Tongue (tissue), 1 donor: ENCODE measurements at regions not wholly inside any gene's neighbourhood (a gene's known extent, or its start where the extent isn't known, plus 50 kb on each side); places are given as distances from the start of the nearest gene placed in this dataset.
"Not testable (repeated sequence)": the region's sequence is repeated elsewhere in the genome, so short reads cannot be mapped to it uniquely, and the experiment has no call there.

ENCODE experiments used
- DNase-seq: peaks from one replicate; pipeline ENCODE4 v3.0.0-alpha.2; 2015

DNA sequence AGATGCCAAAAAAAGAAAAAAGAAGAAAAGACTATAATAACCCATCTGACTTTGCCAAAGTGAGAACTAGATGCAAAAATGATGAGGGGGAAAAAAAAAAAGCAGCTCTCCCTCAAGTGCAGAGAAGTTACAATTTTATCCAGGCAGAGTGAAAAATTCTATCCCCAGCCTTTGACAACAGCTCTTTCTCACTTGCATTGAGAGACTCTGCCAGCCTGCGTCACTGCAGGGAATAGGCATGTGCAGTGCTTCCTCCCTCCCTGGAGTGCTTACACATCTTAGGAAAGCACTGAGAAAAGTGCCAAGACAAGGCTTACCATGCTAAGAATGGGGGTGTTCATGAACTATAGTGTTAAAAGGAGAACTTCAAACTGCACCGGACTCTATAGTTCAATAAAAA, 418.6 kb upstream of the TYRP1 start:
- peak; percentile 26 for DNase-seq

DNA sequence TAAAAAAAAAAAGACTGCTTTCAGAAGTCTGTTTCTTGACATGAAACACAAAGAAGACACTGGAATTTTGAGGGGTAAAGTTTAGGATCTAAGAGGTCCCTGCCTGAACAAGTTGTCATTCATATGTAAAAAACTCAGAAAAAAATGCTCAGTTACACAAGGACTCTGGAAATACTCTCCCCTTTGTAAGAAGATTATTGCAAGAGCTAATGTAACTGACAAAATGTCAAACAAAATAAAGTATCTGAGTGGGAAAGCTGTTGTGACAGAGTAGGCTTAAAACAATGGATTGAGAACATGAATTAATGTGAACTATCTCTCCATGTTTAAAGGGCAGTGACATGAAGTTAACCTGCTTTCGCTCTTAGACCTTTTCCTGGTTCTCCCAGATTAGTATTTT, 416.7 kb upstream of the TYRP1 start:
- DNase-seq: no peak

DNA sequence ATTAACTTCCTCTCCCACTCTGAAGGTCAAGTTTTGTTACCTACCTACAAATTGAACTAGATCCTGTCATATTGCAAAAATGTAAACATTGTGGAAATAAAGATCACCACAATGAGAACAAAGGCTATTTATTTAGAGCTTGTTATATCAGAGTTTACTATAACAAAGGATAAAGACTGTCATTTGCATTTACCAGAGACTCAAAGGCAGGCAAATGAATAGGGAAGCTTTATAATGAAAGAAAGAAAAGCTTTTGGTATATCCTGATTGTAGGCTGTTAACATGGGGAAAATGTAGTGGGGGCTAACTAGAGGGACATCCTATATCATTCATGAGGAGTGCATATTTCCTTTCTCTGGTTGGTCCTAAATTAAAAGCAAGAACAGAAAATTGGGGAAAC, 403.5 kb upstream of the TYRP1 start:
- no peak for DNase-seq

DNA sequence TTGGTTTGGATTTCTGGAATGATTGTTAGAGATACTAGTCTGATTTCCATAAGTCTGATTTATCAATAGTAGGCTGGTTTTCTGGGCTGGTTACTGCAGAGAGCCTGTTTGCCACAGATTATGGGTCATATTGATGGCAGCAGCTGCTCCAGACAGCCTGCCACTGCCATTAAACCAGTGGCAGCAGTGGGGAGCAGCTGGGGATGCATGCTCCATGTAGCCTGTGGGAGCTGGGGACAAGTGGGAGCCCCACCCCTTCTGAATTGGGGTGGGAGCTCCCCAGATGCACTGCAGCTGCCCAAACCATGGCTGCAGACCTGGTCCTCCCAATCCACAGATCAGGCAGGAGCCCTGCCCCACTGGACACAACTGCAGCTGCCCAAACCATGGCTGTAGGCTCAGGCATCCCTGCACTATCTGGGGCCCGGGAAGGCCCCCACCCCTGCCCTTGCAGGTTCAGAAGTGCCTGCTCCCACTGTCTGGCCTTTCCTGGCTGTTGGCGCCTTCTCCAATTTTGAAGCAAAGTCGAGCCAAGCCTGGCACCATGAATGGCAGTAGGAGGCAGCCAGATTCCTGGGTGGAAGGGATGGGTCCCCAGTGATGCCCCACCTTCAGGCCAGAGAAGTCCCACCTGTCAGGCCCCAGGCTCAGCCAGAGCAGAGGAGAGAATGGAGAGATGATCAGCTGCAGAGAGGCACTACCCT, 402.9 kb upstream of the TYRP1 start:
- no peak for DNase-seq

DNA sequence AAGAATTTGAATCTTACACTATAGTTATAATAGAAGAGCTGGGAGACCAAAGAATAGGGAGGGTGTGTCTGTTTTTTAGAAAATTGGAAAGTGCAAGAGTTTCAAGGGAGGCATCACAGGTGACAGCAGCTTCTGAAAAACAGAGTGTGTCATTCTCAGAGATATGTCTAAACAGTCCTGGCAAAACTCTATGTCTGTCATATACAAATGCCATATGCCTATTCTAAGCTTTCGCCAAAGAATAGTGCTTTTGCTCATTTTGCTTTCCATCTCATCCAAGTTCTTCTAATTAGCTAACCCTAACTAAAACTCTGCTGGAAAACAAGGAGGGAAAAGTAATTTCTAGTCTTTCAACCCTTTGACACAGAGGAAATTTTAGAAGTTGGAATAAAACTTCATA, 388.0 kb upstream of the TYRP1 start:
- no peak for DNase-seq

DNA sequence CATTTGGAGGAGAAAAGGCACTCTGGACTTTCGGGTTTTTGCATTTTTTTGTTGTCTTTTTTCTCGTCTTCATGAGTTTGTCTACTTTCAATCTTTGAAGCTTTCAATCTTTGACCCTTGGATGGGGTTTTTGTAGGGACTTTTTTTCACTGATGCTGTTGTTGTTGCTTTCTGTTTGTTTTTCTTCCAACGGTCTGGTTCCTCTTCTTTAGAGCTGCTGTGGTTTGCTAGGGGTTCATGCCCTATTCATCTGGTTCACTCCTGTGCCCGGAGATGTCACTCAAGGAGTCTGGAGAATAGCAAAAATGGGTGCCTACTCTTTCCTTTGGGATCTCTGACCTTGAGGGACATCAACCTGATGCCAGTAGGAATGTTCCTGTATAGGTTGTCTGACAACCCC, 378.6 kb upstream of the TYRP1 start:
- no peak for DNase-seq

DNA sequence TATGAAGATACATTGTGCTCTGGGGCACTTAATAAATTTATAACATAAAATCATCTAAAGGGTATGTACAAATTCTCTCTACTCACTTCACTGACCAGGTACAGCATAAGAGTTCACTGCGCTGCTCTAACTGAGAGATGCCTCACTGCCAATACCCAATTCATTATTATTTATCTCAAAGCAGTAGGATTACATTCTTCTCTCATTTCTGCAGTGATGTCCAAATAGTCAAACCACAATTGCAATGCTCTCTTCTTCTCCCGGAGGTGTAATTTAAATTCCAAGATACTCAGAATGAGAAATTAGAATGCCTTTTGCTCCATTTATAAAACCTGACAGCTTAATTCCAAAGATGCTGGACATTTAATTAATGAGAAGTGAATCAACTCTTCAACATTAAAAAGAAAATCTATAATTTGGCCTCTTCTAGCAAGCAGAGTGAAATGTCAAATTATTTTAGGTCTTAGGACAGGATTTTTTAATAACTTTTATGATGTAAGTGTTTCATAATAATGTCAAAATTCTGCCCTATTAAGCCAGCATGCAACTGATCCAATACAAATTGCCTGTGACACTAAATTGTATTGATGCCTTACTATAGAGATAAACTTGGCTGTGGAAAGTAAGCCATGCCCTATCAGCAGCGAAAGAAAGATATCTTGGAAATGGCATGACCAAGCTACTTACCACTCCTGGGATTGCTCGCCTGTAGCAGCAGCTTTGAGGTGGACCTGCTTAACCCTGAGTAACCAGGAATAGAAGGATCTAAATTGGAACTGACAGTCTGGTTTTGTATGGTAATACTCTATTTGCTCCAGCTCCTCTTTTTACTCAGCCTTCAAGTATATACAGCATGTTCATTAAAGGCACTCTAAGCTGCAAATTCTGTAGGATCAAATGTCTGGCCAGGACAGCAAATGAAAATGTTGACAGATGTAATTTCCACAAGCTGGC, 374.2 kb upstream of the TYRP1 start:
- DNase-seq: peak; percentile 1

DNA sequence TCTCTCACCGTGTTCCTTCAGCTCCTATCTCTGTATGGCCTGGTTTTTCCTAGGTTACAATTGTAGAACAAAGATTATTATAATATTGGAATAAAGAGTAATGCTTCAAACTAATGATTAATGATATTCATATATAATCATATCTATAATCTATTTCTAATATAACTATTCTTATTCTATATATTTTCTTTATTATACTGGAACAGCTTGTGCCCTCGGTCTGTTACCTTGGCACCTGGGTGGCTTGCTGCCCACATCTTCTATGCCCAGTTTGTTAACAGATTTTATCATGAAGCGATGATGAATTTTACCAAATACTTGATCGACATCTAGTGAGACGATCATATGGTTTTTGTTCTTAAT, 363.6 kb upstream of the TYRP1 start:
- DNase-seq: no peak

DNA sequence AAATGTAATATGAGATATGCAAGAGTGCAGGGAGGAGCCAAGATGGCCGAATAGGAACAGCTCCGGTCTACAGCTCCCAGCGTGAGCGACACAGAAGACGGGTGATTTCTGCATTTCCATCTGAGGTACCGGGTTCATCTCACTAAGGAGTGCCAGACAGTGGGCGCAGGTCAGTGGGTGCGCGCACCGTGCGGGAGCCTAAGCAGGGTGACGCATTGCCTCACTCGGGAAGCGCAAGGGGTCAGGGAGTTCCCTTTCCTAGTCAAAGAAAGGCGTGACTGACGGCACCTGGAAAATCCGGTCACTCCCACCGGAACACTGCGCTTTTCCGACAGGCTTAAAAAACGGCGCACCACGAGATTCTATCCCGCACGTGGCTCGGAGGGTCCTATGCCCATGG, 359.2 kb upstream of the TYRP1 start:
- not testable (repeated sequence) for DNase-seq

DNA sequence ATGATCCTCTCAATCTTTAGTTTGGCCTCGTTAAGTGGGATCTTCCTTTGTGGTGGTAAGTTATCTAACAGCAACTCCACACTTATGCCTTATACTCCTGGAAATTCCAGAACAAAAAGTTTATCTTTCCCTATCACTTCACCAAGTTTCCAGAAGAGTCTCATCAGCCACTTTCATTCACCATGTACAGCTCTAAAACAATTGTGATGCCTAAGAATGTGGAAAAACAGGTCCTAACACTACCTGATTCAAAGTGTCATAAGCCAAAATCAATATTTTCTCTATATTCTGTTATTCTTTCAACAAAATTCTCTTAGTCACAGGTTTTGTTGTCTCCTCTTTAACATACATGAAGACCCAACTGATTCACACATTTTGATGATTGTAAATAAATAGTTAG, 342.4 kb upstream of the TYRP1 start:
- no peak for DNase-seq

DNA sequence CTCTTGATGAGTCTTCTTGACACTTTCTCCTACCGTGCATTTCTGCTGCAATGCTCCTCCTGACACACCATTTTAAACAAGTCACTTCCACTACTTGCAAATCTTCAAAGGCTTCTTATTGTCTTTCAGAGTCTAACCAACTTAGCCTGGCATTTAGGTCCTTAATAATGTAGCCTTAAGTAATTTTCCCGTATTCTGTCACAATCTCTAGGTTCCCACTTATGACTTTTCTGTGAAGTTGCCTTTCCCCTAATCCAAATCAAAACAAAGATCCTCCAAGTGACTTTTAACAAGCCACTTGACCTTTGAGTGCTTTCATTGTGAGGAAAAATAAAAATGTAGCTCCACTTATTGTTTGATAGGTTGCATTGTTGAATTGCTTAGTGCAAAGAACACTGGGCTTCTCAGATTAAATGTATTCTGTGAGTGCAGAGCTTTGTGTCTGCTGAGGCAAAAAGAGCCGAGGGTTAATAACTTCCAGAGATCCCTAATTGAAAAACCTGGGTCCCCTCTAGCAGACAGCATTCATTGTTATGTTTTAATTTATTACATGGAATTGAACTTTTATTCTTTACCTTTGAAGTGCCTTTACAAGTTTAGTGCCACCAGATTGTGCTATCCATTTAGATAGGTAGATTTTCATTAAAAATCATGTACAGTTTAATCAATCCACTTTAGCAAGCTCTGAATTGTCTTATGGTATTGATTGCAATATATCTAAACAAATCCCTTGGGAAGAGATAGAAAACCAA, 341.7 kb upstream of the TYRP1 start:
- DNase-seq: no peak

DNA sequence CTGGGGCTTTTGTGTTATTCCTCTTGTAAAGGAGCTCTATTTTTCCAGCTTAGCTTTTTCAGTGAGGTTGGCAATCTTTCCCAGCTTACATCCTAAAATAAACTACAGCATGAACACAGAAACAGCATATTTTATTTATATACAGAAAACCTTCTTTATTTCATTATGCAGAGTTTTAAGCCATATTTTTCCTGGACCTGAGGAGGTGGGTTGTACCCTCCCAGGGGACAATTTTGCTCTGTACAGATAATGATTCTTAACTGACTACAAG, 341.2 kb upstream of the TYRP1 start:
- no peak for DNase-seq

DNA sequence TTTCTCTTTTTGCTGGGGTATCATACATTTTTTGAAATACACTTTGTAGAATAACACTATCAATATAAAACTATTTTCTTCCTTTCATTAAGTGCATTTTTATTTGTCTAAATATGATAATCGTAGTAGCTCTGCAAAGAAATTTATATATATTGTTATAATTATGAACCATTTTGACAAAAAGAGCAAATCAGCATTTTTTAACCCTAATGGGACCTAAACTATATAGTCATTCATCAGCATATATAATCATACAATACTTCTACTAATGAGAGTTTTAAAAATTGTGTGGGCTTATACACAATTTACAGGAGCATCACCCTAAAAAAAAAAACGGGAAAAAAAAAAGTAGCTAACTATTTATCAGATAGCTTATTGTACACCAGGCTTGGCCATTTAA, 329.7 kb upstream of the TYRP1 start:
- no peak for DNase-seq

DNA sequence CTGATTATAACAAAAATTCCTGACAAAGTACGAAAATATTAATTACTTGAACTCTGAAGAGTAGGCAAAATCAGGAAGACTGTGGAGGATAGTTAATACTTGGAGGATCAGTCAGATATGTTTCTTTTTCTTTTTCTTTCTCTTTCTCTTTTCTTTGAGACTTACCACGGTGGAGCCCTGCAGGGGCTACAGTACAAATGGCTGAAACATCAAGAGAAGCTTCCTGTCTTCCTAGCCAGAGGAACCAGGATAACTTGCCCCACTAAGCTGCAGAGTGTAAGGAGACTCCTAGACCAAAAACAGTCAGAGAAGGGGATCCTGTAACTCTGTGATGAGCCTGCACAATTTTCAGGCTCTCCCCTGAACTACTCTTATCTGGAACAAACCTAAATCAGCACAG, 324.6 kb upstream of the TYRP1 start:
- no peak for DNase-seq

DNA sequence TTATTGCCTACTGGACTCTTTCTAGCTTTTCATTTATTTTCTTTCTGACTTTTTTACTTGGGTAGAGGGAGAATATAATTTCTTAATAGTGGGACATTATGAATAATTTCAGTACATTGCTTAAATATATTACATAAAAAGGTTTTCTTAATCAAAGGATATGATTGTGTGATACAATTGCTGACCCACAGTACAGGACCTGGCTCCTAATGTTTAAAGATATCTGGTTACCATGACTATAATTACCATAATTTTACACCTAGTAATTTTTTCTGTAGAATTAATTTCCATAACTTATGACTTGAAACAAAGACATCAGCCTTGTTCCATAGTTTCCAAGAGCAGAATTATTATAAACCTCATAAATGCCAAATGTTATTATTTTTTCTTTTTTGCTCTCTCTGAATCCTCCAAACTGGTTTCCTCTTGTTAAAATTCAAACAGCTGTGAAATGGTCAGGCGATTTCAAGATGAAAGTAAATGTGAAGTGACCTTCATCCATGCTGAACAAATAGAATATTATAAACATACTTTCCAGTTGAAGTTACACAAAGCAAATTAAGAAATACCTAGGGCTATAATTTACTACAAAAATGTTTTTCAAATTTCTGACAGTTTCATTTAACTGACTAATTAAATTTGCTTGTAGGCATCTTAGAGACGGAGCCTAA, 301.2 kb upstream of the TYRP1 start:
- no peak for DNase-seq

DNA sequence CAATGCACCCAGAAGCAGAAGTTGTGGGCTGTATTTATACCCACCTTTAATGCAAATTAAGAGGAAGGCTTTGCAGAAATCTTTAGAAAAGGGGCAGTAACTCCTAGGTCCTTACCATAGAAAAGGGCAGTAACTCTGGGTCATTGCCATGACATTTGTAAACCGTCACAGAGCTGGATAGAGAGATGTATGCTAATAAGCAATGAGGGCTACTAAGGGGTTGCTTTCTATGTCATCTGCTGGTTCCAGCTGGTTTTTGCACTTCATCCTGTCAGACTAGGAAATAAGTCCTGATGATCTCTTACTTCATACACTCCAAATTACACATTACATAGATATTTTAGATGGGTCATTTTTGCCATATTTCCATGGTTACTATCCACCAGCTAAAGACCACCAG, 299.1 kb upstream of the TYRP1 start:
- no peak for DNase-seq

DNA sequence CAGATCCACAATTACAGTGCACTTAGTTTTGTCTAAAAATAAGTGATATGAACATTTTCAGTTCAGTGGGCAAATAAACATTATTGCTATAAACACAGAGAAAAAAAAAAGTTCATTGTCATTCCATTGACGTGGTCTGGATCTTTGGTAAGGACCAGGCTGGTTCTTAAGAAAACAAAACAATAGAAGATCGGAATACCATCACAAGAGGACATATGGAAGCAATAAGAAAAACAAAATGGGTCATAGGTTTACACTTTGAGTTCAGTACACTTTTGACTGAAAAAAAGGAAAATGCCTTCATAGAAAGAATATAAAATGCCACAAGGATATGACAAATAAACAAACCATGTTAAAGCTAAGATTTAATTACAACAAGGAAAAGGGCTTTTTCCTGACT, 289.5 kb upstream of the TYRP1 start:
- no peak for DNase-seq

DNA sequence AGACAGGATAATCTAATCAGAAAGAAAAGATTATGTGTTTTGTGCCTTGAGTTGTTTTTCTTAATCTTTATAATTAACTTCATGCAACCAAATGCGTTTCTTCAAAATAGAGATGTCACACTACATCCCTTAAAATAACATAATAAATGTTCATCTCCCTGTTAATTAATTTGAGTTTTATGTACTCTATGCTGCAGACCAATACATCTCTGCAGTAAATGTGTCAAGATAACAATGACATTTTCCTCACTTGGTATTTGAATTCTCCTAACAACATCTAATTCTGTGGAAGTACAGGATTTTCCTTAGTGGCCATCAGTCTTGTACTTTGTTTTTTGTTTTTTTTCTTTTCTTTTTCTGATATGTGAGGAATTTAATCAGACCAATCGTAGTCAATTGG, 279.2 kb upstream of the TYRP1 start:
- no peak for DNase-seq

DNA sequence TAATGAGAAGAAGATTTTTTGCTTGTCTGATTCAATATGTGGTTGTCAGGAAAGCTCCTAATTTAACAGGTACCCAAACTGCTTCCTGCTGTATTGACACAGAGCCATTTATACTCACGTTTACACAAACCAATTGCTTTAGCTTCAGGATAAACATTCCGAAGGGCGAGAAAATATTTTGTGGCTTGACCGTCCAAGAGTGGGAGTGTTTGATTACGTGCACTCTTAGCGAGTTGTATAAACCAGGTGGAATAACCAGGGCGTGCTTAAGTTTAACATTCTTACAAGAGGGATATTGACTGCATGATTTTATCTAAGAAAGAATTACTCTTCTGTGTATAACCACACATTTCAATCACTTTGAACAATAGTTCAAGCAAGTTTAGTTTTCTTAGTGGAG, 278.7 kb upstream of the TYRP1 start:
- DNase-seq: peak; percentile 4

DNA sequence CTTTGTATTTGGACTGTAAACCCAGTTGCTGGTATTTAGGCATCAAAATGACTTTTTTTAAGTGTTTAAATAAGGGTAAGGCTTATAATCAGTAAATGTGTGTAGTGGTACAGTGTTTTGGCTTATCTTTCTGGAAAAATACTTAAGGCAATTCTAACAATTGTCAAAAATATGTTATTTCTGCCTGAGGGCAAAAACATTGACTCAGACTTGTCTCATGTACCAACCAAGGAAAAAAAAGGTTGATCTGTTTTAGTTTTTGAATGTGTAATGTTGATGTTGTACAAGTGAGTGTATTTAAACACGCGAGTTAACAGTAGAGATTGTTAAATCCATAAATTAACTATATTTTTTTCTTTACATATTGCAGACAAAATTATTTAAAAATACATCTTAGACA, 277.8 kb upstream of the TYRP1 start:
- no peak for DNase-seq

DNA sequence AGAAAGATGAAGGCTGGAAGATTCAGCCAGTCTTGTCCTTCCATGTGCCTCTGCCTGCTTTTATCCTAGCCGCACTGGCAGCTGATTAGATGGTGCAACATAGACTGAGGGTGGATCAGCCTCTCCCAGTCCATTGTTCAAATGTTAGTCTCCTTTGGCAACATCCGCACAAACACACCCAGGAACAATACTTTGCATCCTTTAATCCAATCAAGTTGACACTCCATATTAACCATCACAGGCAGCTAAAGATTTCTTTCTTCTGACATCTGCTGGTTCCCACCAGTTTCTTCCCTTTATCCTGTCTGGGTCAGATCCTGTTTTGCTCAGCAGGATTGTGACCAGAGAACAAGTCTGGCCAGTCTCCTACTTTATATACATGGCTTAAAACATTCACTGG, 276.5 kb upstream of the TYRP1 start:
- no peak for DNase-seq

DNA sequence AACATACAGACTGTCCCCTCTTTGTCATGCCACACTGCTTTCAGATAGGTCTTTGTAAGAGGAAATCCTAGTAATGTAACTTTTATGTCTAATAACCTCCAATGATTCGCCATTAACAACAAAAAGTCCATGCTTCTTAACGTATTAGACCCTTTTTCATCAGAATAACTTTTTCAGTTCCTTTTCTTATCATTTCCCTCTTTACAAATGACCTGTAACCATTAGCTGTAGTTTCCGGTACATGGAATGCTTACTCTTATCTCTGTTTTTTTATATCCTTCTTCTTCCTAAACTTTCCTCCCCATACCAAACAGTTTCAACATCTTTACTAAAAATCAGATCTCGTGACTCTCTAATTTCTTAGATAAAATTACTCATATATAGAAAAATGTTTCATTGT, 268.9 kb upstream of the TYRP1 start:
- no peak for DNase-seq
